Keratinocyte (primary cell): ENCODE measurements at regions not wholly inside any gene's neighbourhood (a gene's known extent, or its start where the extent isn't known, plus 50 kb on each side); places are given as distances from the start of the nearest gene placed in this dataset.

Source experiments
- DNase-seq: peaks from one replicate; pipeline ENCODE4 v3.0.0-alpha.2; 2011; ENCODE audit warnings: low read depth, missing footprints, low spot score
- FAIRE-seq: peaks from 2 replicates; lab custom pipeline; 2011; peaks lifted over from hg19 to GRCh38; lab: Jason Lieb, UNC
- H2AFZ ChIP-seq: 2 replicates; pipeline ENCODE4 v1.6.0; 2012; ENCODE audit warnings: low read length, control low read depth, inconsistent platforms; ENCODE audit not compliant: control insufficient read depth
- H3K27ac ChIP-seq: 2 replicates; pipeline ENCODE4 v1.5.1; 2011; ENCODE audit warnings: low read length; ENCODE audit not compliant: control insufficient read depth, insufficient read depth
- H3K27me3 ChIP-seq: 3 replicates; pipeline ENCODE4 v1.6.0; 2011; ENCODE audit warnings: low read length; ENCODE audit not compliant: control insufficient read depth, insufficient read depth; ENCODE audit errors: extremely low read depth
- H3K36me3 ChIP-seq, 2 experiments: 2 replicates in 1 of 2; 3 replicates in 1 of 2; pipeline ENCODE4 v1.5.1; 2011; ENCODE audit warnings: low read length in 2 of 2, mild to moderate bottlenecking in 1 of 2; ENCODE audit not compliant: control insufficient read depth in 2 of 2, insufficient read depth in 2 of 2; ENCODE audit errors: extremely low read depth in 1 of 2
- H3K4me1 ChIP-seq: 3 replicates; pipeline ENCODE4 v1.5.1; 2011; ENCODE audit warnings: low read length; ENCODE audit not compliant: control insufficient read depth, insufficient read depth; ENCODE audit errors: extremely low read depth
- H3K4me2 ChIP-seq: 3 replicates; pipeline ENCODE4 v1.6.0; 2011; ENCODE audit warnings: low read depth, low read length; ENCODE audit not compliant: control insufficient read depth, insufficient read depth; ENCODE audit errors: extremely low read depth
- H3K4me3 ChIP-seq, 3 experiments: fragments of 200-600 bp in 1 of 3; sonication (generic) in 1 of 3; 2 replicates in 2 of 3; 3 replicates in 1 of 3; pipeline ENCODE4 v1.5.1; 2011 to 2016; ENCODE audit warnings: low read length in 3 of 3, mild to moderate bottlenecking in 3 of 3, control low read depth in 2 of 3, inconsistent platforms in 1 of 3, low read depth in 1 of 3, mixed read lengths in 1 of 3, mixed run types in 1 of 3, moderate library complexity in 1 of 3; ENCODE audit not compliant: control insufficient read depth in 2 of 3, insufficient read depth in 2 of 3; ENCODE audit errors: extremely low read depth in 1 of 3
- H3K79me2 ChIP-seq: 2 replicates; pipeline ENCODE4 v1.6.0; 2012; ENCODE audit warnings: low read length; ENCODE audit not compliant: control insufficient read depth, insufficient read depth
- H3K9ac ChIP-seq: 3 replicates; pipeline ENCODE4 v1.6.0; 2011; ENCODE audit warnings: low read length; ENCODE audit not compliant: control insufficient read depth, insufficient read depth; ENCODE audit errors: extremely low read depth
- H3K9me1 ChIP-seq: 3 replicates; pipeline ENCODE4 v1.6.0; 2011; ENCODE audit warnings: low read length; ENCODE audit not compliant: control insufficient read depth, insufficient read depth; ENCODE audit errors: extremely low read depth
- H3K9me3 ChIP-seq: 2 replicates; pipeline ENCODE4 v1.5.1; 2012; ENCODE audit warnings: low read depth, low read length; ENCODE audit not compliant: control insufficient read depth
- H4K20me1 ChIP-seq: 3 replicates; pipeline ENCODE4 v1.6.0; 2011; ENCODE audit warnings: low read length; ENCODE audit not compliant: control insufficient read depth, insufficient read depth; ENCODE audit errors: extremely low read depth
- CTCF ChIP-seq, 3 experiments: IDR thresholded peaks in 1 of 3; conservative IDR thresholded peaks in 1 of 3; optimal IDR thresholded peaks in 1 of 3; 2 replicates in 2 of 3; 3 replicates in 1 of 3; pipeline versions ENCODE3 to v1.5.1; 2011; ENCODE audit warnings: low read length in 3 of 3, mild to moderate bottlenecking in 3 of 3, moderate library complexity in 2 of 3, control low read depth in 1 of 3, inconsistent platforms in 1 of 3; ENCODE audit not compliant: insufficient read depth in 2 of 3; ENCODE audit errors: extremely low read depth in 1 of 3
- EZH2 ChIP-seq: IDR thresholded peaks from one replicate; pipeline ENCODE4 v1.6.1; 2012; ENCODE audit warnings: inconsistent platforms, mild to moderate bottlenecking, low read length, moderate library complexity
- dilution Hi-C: fragments of 300-500 bp; cut with MboI; formaldehyde crosslinking; loops from one replicate; pipeline ENCODE4 v1.7.0; 2020; ENCODE audit warnings: low sequenced_read_pairs; ENCODE audit not compliant: extremely low pct_ligation_motif_present

- H3K27me3 ChIP-seq, result no peaks in the 10 kb centered on the region
- H3K9ac ChIP-seq, result no peak overlapping the region
- H3K4me1 ChIP-seq, result no peaks in the 10 kb centered on the region
- H3K9me1 ChIP-seq, result no peaks in the 10 kb centered on the region
- FAIRE-seq (no peak), DNase-seq (no peak)
- H3K79me2 ChIP-seq, result no peaks in the 10 kb centered on the region
- no peaks in the 10 kb centered on the region for H3K36me3 ChIP-seq
- dilution Hi-C loops, result no loop called here
- H2AFZ ChIP-seq, result no peak overlapping the region
- no peak for TF ChIP-seq CTCF (optimal IDR thresholded peaks at IDR 0.05 in 1 of 3, IDR thresholded peaks at IDR 0.05 in 1 of 3, conservative IDR thresholded peaks at IDR 0.05 in 1 of 3; ENCODE audit: extremely low read depth in 1 of 3, insufficient read depth in 2 of 3, low read length in 3 of 3)
- no peak for TF ChIP-seq EZH2
- no peaks in the 10 kb centered on the region for H4K20me1 ChIP-seq
- no peak overlapping the region for H3K4me3 ChIP-seq
- H3K4me2 ChIP-seq, result no peak overlapping the region
- H3K9me3 ChIP-seq, result peaks cover 2% of the 10 kb centered on the region
- no peak overlapping the region for H3K27ac ChIP-seq
These were observed 2104.9 kb downstream of the PCDH9 start for GRCh38 chr13:65125236-65125635.

DNA sequence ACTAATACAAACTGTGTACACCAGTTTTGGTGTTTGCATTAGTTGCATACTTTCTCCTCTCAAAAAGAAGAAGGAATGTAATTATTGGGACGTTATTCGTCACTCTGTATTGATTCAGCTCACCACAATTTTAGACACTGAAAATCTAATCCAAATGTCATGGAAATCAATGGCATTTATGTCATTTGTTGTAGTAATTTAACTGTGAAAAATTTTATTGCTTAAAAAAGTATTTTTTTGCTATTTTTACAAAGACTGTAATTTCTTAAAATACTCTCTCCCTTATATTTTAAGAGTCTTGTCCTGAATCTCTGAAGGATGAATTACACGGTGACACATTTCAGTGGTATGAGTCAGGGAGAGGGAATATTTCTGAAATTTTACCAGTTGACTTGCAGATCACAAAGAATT lies 2117.6 kb downstream of the PCDH9 start:
- Histone ChIP-seq H3K9me1 (no peaks in the 10 kb centered on the region), H3K4me1 (no peaks in the 10 kb centered on the region), H4K20me1 (no peaks in the 10 kb centered on the region), H3K36me3 (no peaks in the 10 kb centered on the region), H3K4me3 (no peak overlapping the region), H3K79me2 (no peaks in the 10 kb centered on the region), H3K9ac (no peak overlapping the region), H3K27ac (no peak overlapping the region), H3K27me3 (no peaks in the 10 kb centered on the region), H3K9me3 (no peaks in the 10 kb centered on the region), H2AFZ (no peak overlapping the region), H3K4me2 (no peak overlapping the region)
- dilution Hi-C loops, result no loop called here
- DNase-seq (no peak), FAIRE-seq (no peak)
- no peak for TF ChIP-seq EZH2
- no peak for TF ChIP-seq CTCF (optimal IDR thresholded peaks at IDR 0.05 in 1 of 3, IDR thresholded peaks at IDR 0.05 in 1 of 3, conservative IDR thresholded peaks at IDR 0.05 in 1 of 3; ENCODE audit: extremely low read depth in 1 of 3, insufficient read depth in 2 of 3, low read length in 3 of 3)
